Gastrocnemius medialis (tissue), 4 donors: ENCODE measurements at regions not wholly inside any gene's neighbourhood (a gene's known extent, or its start where the extent isn't known, plus 50 kb on each side); places are given as distances from the start of the nearest gene placed in this dataset.

Experiments
- CTCF ChIP-seq, 5 experiments: fragments of 450-650 bp in 3 of 5; fragments of 200-600 bp in 2 of 5; sonication (generic) in 2 of 5; IDR thresholded peaks in 4 of 5; conservative IDR thresholded peaks in 1 of 5; 1 replicate in 4 of 5; 2 replicates in 1 of 5; pipeline ENCODE4 v1.5.1; 2016 to 2019; ENCODE audit warnings: antibody characterized with exemption in 5 of 5, mild to moderate bottlenecking in 3 of 5, moderate library complexity in 3 of 5
- POLR2A ChIP-seq, 2 donors: fragments of 450-650 bp; IDR thresholded peaks; one replicate each; pipeline ENCODE4 v1.6.1; 2017; ENCODE audit warnings: antibody characterized with exemption in 2 of 2, mild to moderate bottlenecking in 2 of 2, moderate library complexity in 2 of 2

- TF ChIP-seq POLR2A (IDR thresholded peaks at IDR 0.05) (no peak), CTCF (IDR thresholded peaks at IDR 0.05 in 4 of 5, conservative IDR thresholded peaks at IDR 0.05 in 1 of 5) (no peak)
Measured at GRCh38 chr6:147033267-147033666, 170.9 kb upstream of the STXBP5 start.
